ENCODE measurements at regions not wholly inside any gene's neighbourhood (a gene's known extent, or its start where the extent isn't known, plus 50 kb on each side); places are given as distances from the start of the nearest gene placed in this dataset.

DNA sequence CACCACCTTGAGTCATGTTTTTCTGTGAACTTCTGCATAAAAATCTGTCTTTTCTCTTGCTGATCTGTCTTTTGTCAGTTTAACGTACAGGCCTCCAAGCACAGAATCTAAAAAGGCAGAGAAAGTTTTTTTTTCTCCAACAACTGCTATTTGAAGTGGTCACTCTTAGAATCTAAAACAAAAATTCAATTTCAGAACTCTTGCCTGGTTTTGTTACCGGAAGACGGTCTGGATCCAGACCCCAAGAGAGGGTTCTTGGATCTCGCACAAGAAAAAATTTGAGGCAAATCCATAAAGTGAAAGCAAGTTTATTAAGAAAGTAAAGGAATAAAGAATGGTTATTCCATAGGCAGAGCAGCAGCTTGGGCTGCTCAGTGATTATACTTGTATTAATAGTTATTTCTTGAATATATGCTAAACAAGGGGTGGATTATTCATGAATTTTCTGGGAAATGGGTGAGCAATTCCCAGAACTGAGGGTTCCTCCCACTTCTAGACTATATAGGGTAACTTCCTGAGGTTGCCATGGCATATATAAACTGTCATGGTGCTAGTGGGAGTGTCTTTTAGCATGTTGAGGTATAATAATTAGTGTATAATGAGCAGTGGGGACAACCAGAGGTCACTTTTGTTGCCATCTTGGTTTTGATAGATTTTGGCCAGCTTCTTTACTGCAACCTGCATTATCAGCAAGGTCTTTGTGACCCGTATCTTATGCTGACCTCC lies 150.0 kb upstream of the PLEKHA5 start:
- CTCF ChIA-PET = no interaction called here
- DNase-seq = no peak
- H3K27me3 Mint-ChIP-seq (ENCODE audit: unreplicated experiment) = no peaks in the 10 kb centered on the region
- H3K4me3 Mint-ChIP-seq (ENCODE audit: low read depth, unreplicated experiment) = no peak overlapping the region
- H3K4me1 Mint-ChIP-seq (ENCODE audit: low read depth, unreplicated experiment) = no peaks in the 10 kb centered on the region
- intact Hi-C loops (cut with micrococcal nuclease; ENCODE audit: unreplicated experiment) = no loop called here
- TF ChIP-seq, protein P1, sequence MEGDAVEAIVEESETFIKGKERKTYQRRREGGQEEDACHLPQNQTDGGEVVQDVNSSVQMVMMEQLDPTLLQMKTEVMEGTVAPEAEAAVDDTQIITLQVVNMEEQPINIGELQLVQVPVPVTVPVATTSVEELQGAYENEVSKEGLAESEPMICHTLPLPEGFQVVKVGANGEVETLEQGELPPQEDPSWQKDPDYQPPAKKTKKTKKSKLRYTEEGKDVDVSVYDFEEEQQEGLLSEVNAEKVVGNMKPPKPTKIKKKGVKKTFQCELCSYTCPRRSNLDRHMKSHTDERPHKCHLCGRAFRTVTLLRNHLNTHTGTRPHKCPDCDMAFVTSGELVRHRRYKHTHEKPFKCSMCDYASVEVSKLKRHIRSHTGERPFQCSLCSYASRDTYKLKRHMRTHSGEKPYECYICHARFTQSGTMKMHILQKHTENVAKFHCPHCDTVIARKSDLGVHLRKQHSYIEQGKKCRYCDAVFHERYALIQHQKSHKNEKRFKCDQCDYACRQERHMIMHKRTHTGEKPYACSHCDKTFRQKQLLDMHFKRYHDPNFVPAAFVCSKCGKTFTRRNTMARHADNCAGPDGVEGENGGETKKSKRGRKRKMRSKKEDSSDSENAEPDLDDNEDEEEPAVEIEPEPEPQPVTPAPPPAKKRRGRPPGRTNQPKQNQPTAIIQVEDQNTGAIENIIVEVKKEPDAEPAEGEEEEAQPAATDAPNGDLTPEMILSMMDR (IDR thresholded peaks at IDR 0.05; ENCODE audit: unreplicated experiment) = no peak
- no peak overlapping the region for H3K27ac Mint-ChIP-seq (ENCODE audit: unreplicated experiment)
- no peaks in the 10 kb centered on the region for H3K36me3 Mint-ChIP-seq (ENCODE audit: insufficient read depth, unreplicated experiment)
- peaks cover 7% of the 10 kb centered on the region for H3K9me3 Mint-ChIP-seq (ENCODE audit: low read depth, unreplicated experiment)
- no TSS peak for BruUV-seq (replicated peaks)

DNA sequence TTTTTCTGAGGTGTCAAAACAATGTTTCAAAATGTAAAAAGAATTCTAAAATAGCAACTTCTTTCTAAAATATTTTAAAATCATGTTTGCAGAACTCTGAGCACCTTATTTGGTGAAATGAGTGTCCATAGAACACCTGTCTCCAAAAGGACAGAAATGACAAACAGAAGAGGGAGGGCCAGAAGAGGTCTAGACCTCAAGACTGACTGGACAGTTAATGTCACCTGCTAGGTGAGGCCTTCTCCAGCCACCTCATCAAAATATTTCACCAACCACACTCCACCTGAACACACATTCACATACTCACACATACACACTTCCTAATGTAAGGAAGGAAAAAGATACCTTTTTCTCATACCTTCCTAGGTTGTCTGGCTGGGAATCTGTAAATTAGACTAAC lies 147.8 kb upstream of the PLEKHA5 start:
- H3K36me3 Mint-ChIP-seq (ENCODE audit: insufficient read depth, unreplicated experiment) = no peaks in the 10 kb centered on the region
- no TSS peak for BruUV-seq (replicated peaks)
- no peak for DNase-seq
- H3K27me3 Mint-ChIP-seq (ENCODE audit: unreplicated experiment) = no peaks in the 10 kb centered on the region
- peaks cover 7% of the 10 kb centered on the region for H3K9me3 Mint-ChIP-seq (ENCODE audit: low read depth, unreplicated experiment)
- intact Hi-C loops (cut with micrococcal nuclease; ENCODE audit: unreplicated experiment) = no loop called here
- H3K27ac Mint-ChIP-seq (ENCODE audit: unreplicated experiment) = no peak overlapping the region
- CTCF ChIA-PET = no interaction called here
- no peaks in the 10 kb centered on the region for H3K4me1 Mint-ChIP-seq (ENCODE audit: low read depth, unreplicated experiment)
- no peak overlapping the region for H3K4me3 Mint-ChIP-seq (ENCODE audit: low read depth, unreplicated experiment)
- TF ChIP-seq, protein P1 (IDR thresholded peaks at IDR 0.05; ENCODE audit: unreplicated experiment) = no peak

DNA sequence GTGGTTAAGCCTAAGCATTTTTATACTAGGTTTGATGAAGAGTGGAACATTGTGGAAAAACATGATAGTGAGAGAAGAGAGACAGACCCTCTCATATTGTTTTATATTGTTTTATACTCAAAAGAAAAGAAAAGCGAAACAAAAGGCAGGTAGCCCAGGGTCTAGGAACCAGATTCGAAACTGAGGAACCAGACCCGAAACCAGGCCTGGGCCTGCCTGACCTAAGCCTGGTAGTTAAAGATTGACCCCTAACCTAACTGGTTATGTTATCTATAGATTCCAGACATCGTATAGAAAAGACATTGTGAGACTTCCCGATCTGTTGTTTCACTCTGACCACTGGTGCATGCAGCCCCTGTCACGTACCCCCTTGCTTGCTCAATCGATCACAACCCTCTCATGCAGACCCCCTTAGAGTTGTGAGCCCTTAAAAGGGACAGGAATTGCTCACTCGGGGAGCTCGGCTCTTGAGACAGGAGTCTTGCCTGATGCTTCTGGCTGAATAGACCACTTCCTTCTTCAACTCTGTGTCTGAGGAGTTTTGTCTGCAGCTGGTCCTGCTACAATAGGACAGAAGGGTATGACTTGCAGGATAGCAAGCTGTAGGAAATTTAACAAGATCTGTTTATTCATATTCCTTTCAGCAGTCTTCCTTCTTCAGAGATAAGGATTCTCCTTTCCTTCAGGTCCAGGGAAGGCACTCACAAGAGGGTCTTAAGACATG lies 147.1 kb upstream of the PLEKHA5 start:
- CTCF ChIA-PET = no interaction called here
- H3K36me3 Mint-ChIP-seq (ENCODE audit: insufficient read depth, unreplicated experiment) = no peaks in the 10 kb centered on the region

DNA sequence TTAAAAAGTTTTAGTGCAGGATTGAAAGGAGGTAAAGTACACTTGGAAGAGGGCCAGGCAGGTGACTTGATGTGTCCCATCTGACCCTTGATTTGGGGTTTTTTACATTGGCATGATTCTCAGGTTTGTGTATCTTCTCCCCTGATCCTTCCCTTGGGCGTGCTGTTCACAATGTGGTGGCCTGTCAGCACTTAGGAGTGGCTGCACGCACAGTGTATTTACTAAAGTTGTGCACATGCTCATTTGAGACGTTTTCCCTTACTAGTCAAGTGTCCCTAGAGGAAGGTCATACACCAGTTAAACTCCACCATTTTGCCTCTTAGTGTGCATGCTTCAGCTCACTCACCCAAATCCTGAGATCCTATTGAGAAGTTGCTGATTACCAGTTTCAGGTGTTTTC lies 145.7 kb upstream of the PLEKHA5 start:
- Mint-ChIP-seq H3K27me3 (ENCODE audit: unreplicated experiment) (no peaks in the 10 kb centered on the region), H3K4me1 (ENCODE audit: low read depth, unreplicated experiment) (no peaks in the 10 kb centered on the region), H3K9me3 (ENCODE audit: low read depth, unreplicated experiment) (peaks cover 2% of the 10 kb centered on the region), H3K4me3 (ENCODE audit: low read depth, unreplicated experiment) (no peak overlapping the region), H3K27ac (ENCODE audit: unreplicated experiment) (no peak overlapping the region), H3K36me3 (ENCODE audit: insufficient read depth, unreplicated experiment) (no peaks in the 10 kb centered on the region)
- no TSS peak for BruUV-seq (replicated peaks)
- no peak for DNase-seq
- intact Hi-C loops (cut with micrococcal nuclease; ENCODE audit: unreplicated experiment) = no loop called here
- TF ChIP-seq, protein P1 (IDR thresholded peaks at IDR 0.05; ENCODE audit: unreplicated experiment) = no peak
- CTCF ChIA-PET = no interaction called here

More for the DNA sequence above, 147.1 kb upstream of the PLEKHA5 start:
- TF ChIP-seq, protein P1 (IDR thresholded peaks at IDR 0.05; ENCODE audit: unreplicated experiment) = no peak
- no peak for DNase-seq
- intact Hi-C loops (cut with micrococcal nuclease; ENCODE audit: unreplicated experiment) = no loop called here
- Mint-ChIP-seq H3K27ac (ENCODE audit: unreplicated experiment) (no peak overlapping the region), H3K9me3 (ENCODE audit: low read depth, unreplicated experiment) (peaks cover 7% of the 10 kb centered on the region), H3K4me3 (ENCODE audit: low read depth, unreplicated experiment) (no peak overlapping the region), H3K27me3 (ENCODE audit: unreplicated experiment) (no peaks in the 10 kb centered on the region), H3K4me1 (ENCODE audit: low read depth, unreplicated experiment) (no peaks in the 10 kb centered on the region)
- no TSS peak for BruUV-seq (replicated peaks)
